Heart left ventricle (tissue), 16 donors: ENCODE measurements at regions not wholly inside any gene's neighbourhood (a gene's known extent, or its start where the extent isn't known, plus 50 kb on each side); places are given as distances from the start of the nearest gene placed in this dataset.

Source experiments
- ATAC-seq, 4 donors: fragments of 200-7000 bp; cut with Tn5 transposase; one replicate each; pipeline ENCODE4 v1.9.1; 2020 to 2022; ENCODE audit warnings: moderate library complexity in 4 of 4, mild to moderate bottlenecking in 3 of 4, moderate number of reproducible peaks in 1 of 4
- DNase-seq, 5 donors: peaks; one replicate each; pipeline ENCODE4 v3.0.0-alpha.2; 2020
- H3K27ac ChIP-seq, 12 donors: fragments of 200-600 bp; sonication (generic) in 4 of 12; one replicate each; pipeline versions ENCODE4 v1.5.0 to v1.8.0; 2016 to 2022; ENCODE audit warnings: mild to moderate bottlenecking in 2 of 12
- H3K27me3 ChIP-seq, 9 donors: fragments of 200-600 bp; sonication (generic) in 2 of 9; one replicate each; pipeline versions ENCODE4 v1.5.1 to v1.8.0; 2016 to 2022; ENCODE audit warnings: mild to moderate bottlenecking in 3 of 9
- H3K36me3 ChIP-seq, 9 donors: fragments of 200-600 bp; sonication (generic) in 2 of 9; one replicate each; pipeline versions ENCODE4 v1.5.0 to v1.8.0; 2018 to 2022; ENCODE audit warnings: mild to moderate bottlenecking in 2 of 9
- H3K4me1 ChIP-seq, 12 donors: fragments of 200-600 bp; sonication (generic) in 4 of 12; one replicate each; pipeline versions ENCODE4 v1.5.0 to v1.8.0; 2016 to 2022; ENCODE audit warnings: mild to moderate bottlenecking in 3 of 12
- H3K4me3 ChIP-seq, 12 donors: fragments of 200-600 bp; sonication (generic) in 4 of 12; one replicate each; pipeline versions ENCODE4 v1.5.0 to v1.8.0; 2017 to 2022; ENCODE audit warnings: mild to moderate bottlenecking in 9 of 12, moderate library complexity in 4 of 12
- H3K9me3 ChIP-seq, 12 donors: fragments of 200-600 bp; sonication (generic) in 4 of 12; one replicate each; pipeline versions ENCODE4 v1.5.0 to v1.8.0; 2016 to 2022; ENCODE audit warnings: mild to moderate bottlenecking in 1 of 12
- CTCF ChIP-seq, 12 donors: fragments of 200-600 bp; sonication (generic) in 4 of 12; IDR thresholded peaks; one replicate each; pipeline versions ENCODE4 v1.5.0 to v1.8.0; 2018 to 2022; ENCODE audit warnings: antibody characterized with exemption in 12 of 12, mild to moderate bottlenecking in 5 of 12
- POLR2A ChIP-seq, 2 donors: fragments of 450-650 bp; IDR thresholded peaks; one replicate each; pipeline ENCODE4 v1.6.1; 2017; ENCODE audit warnings: antibody characterized with exemption in 2 of 2, mild to moderate bottlenecking in 2 of 2, moderate library complexity in 2 of 2
- WGBS, 4 donors: extraction: QIAGEN DNeasy Blood & Tissue Kit in 2 of 4; methylation state at CpG; one replicate each; pipeline versions ENCODE4 v1.1.5 to v1.1.7; 2013 to 2018; 5-methylcytosine and 5-hydroxymethylcytosine counted together
- intact Hi-C, 10 donors: fragments of 100-400 bp; cut with DNase I; formaldehyde crosslinking; loops; one replicate each; pipeline versions ENCODE4 v1.11.1 to v1.14.2; 2022
- donor health status: ischemic (EF 13 %, LVEDD 7.1; RV severe dilation, severe dysfunction).
- donor health status: healthy with polysubstance abuse.
- donor health status: DM: no; HTN: yes; CAD: no.
- donor health status: DM: no; HTN: no; CAD: no.
- donor health status: ischemic (EF 25% LVEDD 6.9; RV normal size, moderate dysfunction).
- donor health status: ischemic (EF 25% LVEDD 5.7; RV mildly dilated, moderate dysfunction).
- donor health status: healthy.
- donor health status: DM: yes; HTN: yes; CAD: no.
- donor health status: ischemic (EF 35%, LVEDD 5.7; RV mildly dilated, moderate dysfunction).
- donor health status: nonischemic (EF 11% LVEDD 7.7; RV severe dilation, severe dysfunction).
- donor health status: DM: yes; HTN: yes; CAD: no.
- donor health status: PGD.
- donor health status: ischemic (EF 29% LVEDD 5.4; RV normal size, mild dysfunction).
- donor health status: nonischemic (EF 23%, LVEDD 6.1; RV moderate dilation, normal function).

- no peak for DNase-seq
Observed at GRCh38 chr5:56464935-56465768, 232.0 kb upstream of the ANKRD55 start.

GRCh38 chr5:56463944-56464571, 230.9 kb upstream of the ANKRD55 start:
- Histone ChIP-seq H3K36me3 (no peaks in the 10 kb centered on the region), H3K4me3 (no peak overlapping the region), H3K27me3 (no peaks in the 10 kb centered on the region), H3K27ac (peak overlapping the region in 2 of 12 donors; percentile 4 to 26), H3K9me3 (peaks cover 0 to 3% (median 0%) of the 10 kb centered on the region in 12 donors), H3K4me1 (peaks cover 0 to 45% (median 25%) of the 10 kb centered on the region in 12 donors)
- DNase-seq (no peak), ATAC-seq (no peak)
- intact Hi-C loops: loop anchor here in 1 of 10 donors (10.0 kb wide), 2 partner anchors 109 to 189 kb away; no protein-coding TSS in a partner anchor
- 86 to 97% (median 92%) methylated on average over 4 of the region's 4 CpGs for WGBS, 4 donors
- no peak for TF ChIP-seq POLR2A (IDR thresholded peaks at IDR 0.05)
- no peak for TF ChIP-seq CTCF (IDR thresholded peaks at IDR 0.05)

More at GRCh38 chr5:56464935-56465768, 232.0 kb upstream of the ANKRD55 start:
- Histone ChIP-seq H3K27me3 (no peaks in the 10 kb centered on the region), H3K4me1 (peaks cover 0 to 34% (median 20%) of the 10 kb centered on the region in 12 donors), H3K9me3 (no peaks in the 10 kb centered on the region), H3K27ac (peak overlapping the region in 10 of 12 donors; percentile 0 to 66 (median 62)), H3K4me3 (no peak overlapping the region), H3K36me3 (no peaks in the 10 kb centered on the region)
- peak in 3 of 4 donors; percentile 62 to 86 (median 74) for ATAC-seq
- no peak for TF ChIP-seq CTCF (IDR thresholded peaks at IDR 0.05)
- no peak for TF ChIP-seq POLR2A (IDR thresholded peaks at IDR 0.05)
- intact Hi-C loops: loop anchor here in 1 of 10 donors (10.0 kb wide), 2 partner anchors 110 to 190 kb away; no protein-coding TSS in a partner anchor
- 48 to 65% (median 58%) methylated on average over 10 of the region's 10 CpGs for WGBS, 4 donors

GRCh38 chr5:56461584-56461983, 228.5 kb upstream of the ANKRD55 start:
- H3K27me3 ChIP-seq: no peaks in the 10 kb centered on the region
- peaks cover 0 to 3% (median 0%) of the 10 kb centered on the region in 12 donors for H3K9me3 ChIP-seq
- H3K4me3 ChIP-seq: no peak overlapping the region
- intact Hi-C loops: loop anchor here in 1 of 10 donors (10.0 kb wide), 2 partner anchors 107 to 187 kb away; no protein-coding TSS in a partner anchor
- ATAC-seq (no peak), DNase-seq (no peak)
- H3K4me1 ChIP-seq: peaks cover 0 to 59% (median 33%) of the 10 kb centered on the region in 12 donors
- no peaks in the 10 kb centered on the region for H3K36me3 ChIP-seq
- TF ChIP-seq POLR2A (IDR thresholded peaks at IDR 0.05): no peak
- no peak for TF ChIP-seq CTCF (IDR thresholded peaks at IDR 0.05)
- peak overlapping the region in 4 of 12 donors; percentile 6 to 69 (median 24) for H3K27ac ChIP-seq
- 73 to 98% (median 91%) methylated on average over 4 of the region's 4 CpGs for WGBS, 4 donors
